ENCODE measurements at regions not wholly inside any gene's neighbourhood (a gene's known extent, or its start where the extent isn't known, plus 50 kb on each side); places are given as distances from the start of the nearest gene placed in this dataset.

- Histone ChIP-seq H3K4me1 (ENCODE audit: insufficient read depth, low read length) (no peaks in the 10 kb centered on the region), H3K4me3 (ENCODE audit: low read length) (no peak overlapping the region), H3K9me3 (ENCODE audit: low read length) (no peaks in the 10 kb centered on the region), H3K27me3 (ENCODE audit: insufficient read depth, low read length) (no peaks in the 10 kb centered on the region), H2AFZ (ENCODE audit: low read depth, low read length) (no peak overlapping the region), H3K36me3 (ENCODE audit: insufficient read depth, low read length) (no peaks in the 10 kb centered on the region)
Observed at GRCh38 chr4:106753426-106753825, 282.7 kb downstream of the DKK2 start.

GRCh38 chr4:106746451-106746850, 289.7 kb downstream of the DKK2 start:
- no peaks in the 10 kb centered on the region for H3K4me1 ChIP-seq (ENCODE audit: insufficient read depth, low read length)
- H3K4me3 ChIP-seq (ENCODE audit: low read length) = no peak overlapping the region
- H2AFZ ChIP-seq (ENCODE audit: low read depth, low read length) = no peak overlapping the region
- H3K9me3 ChIP-seq (ENCODE audit: low read length) = no peaks in the 10 kb centered on the region
- H3K36me3 ChIP-seq (ENCODE audit: insufficient read depth, low read length) = no peaks in the 10 kb centered on the region
- no peaks in the 10 kb centered on the region for H3K27me3 ChIP-seq (ENCODE audit: insufficient read depth, low read length)

GRCh38 chr4:106738121-106738520, 298.0 kb downstream of the DKK2 start:
- H3K9me3 ChIP-seq (ENCODE audit: low read length) = no peaks in the 10 kb centered on the region
- no peaks in the 10 kb centered on the region for H3K27me3 ChIP-seq (ENCODE audit: insufficient read depth, low read length)

GRCh38 chr4:106718548-106718947, 317.6 kb downstream of the DKK2 start:
- H3K36me3 ChIP-seq (ENCODE audit: insufficient read depth, low read length) = no peaks in the 10 kb centered on the region
- no peak overlapping the region for H2AFZ ChIP-seq (ENCODE audit: low read depth, low read length)
- no peak overlapping the region for H3K4me3 ChIP-seq (ENCODE audit: low read length)
- H3K4me1 ChIP-seq (ENCODE audit: insufficient read depth, low read length) = no peaks in the 10 kb centered on the region
- no peaks in the 10 kb centered on the region for H3K9me3 ChIP-seq (ENCODE audit: low read length)
- H3K27me3 ChIP-seq (ENCODE audit: insufficient read depth, low read length) = no peaks in the 10 kb centered on the region

More at GRCh38 chr4:106738121-106738520, 298.0 kb downstream of the DKK2 start:
- H3K36me3 ChIP-seq (ENCODE audit: insufficient read depth, low read length) = no peaks in the 10 kb centered on the region
- no peaks in the 10 kb centered on the region for H3K4me1 ChIP-seq (ENCODE audit: insufficient read depth, low read length)
- H2AFZ ChIP-seq (ENCODE audit: low read depth, low read length) = no peak overlapping the region
- no peak overlapping the region for H3K4me3 ChIP-seq (ENCODE audit: low read length)

- H3K4me1 ChIP-seq (ENCODE audit: insufficient read depth, low read length) = no peaks in the 10 kb centered on the region
- H3K9me3 ChIP-seq (ENCODE audit: low read length) = no peaks in the 10 kb centered on the region
- H2AFZ ChIP-seq (ENCODE audit: low read depth, low read length) = no peak overlapping the region
- no peaks in the 10 kb centered on the region for H3K27me3 ChIP-seq (ENCODE audit: insufficient read depth, low read length)
- no peaks in the 10 kb centered on the region for H3K36me3 ChIP-seq (ENCODE audit: insufficient read depth, low read length)
- H3K4me3 ChIP-seq (ENCODE audit: low read length) = no peak overlapping the region
Observed at GRCh38 chr4:106717091-106717490, 319.0 kb downstream of the DKK2 start.

GRCh38 chr4:106715825-106716224, 320.3 kb downstream of the DKK2 start:
- no peaks in the 10 kb centered on the region for H3K9me3 ChIP-seq (ENCODE audit: low read length)

GRCh38 chr4:106708464-106708816, 327.7 kb downstream of the DKK2 start:
- Histone ChIP-seq H3K4me3 (ENCODE audit: low read length) (no peak overlapping the region), H3K9me3 (ENCODE audit: low read length) (no peaks in the 10 kb centered on the region), H2AFZ (ENCODE audit: low read depth, low read length) (no peak overlapping the region), H3K36me3 (ENCODE audit: insufficient read depth, low read length) (no peaks in the 10 kb centered on the region), H3K27me3 (ENCODE audit: insufficient read depth, low read length) (no peaks in the 10 kb centered on the region), H3K4me1 (ENCODE audit: insufficient read depth, low read length) (no peaks in the 10 kb centered on the region)

More at GRCh38 chr4:106715825-106716224, 320.3 kb downstream of the DKK2 start:
- H3K36me3 ChIP-seq (ENCODE audit: insufficient read depth, low read length) = no peaks in the 10 kb centered on the region
- no peaks in the 10 kb centered on the region for H3K27me3 ChIP-seq (ENCODE audit: insufficient read depth, low read length)
- H3K4me1 ChIP-seq (ENCODE audit: insufficient read depth, low read length) = no peaks in the 10 kb centered on the region
- H2AFZ ChIP-seq (ENCODE audit: low read depth, low read length) = no peak overlapping the region
- H3K4me3 ChIP-seq (ENCODE audit: low read length) = no peak overlapping the region

- no peaks in the 10 kb centered on the region for H3K27me3 ChIP-seq (ENCODE audit: insufficient read depth, low read length)
- no peak overlapping the region for H2AFZ ChIP-seq (ENCODE audit: low read depth, low read length)
- no peaks in the 10 kb centered on the region for H3K9me3 ChIP-seq (ENCODE audit: low read length)
- H3K36me3 ChIP-seq (ENCODE audit: insufficient read depth, low read length) = no peaks in the 10 kb centered on the region
- no peaks in the 10 kb centered on the region for H3K4me1 ChIP-seq (ENCODE audit: insufficient read depth, low read length)
- H3K4me3 ChIP-seq (ENCODE audit: low read length) = no peak overlapping the region
Observed at GRCh38 chr4:106707776-106708463, 328.2 kb downstream of the DKK2 start.

- H3K9me3 ChIP-seq (ENCODE audit: low read length) = no peaks in the 10 kb centered on the region
- no peaks in the 10 kb centered on the region for H3K36me3 ChIP-seq (ENCODE audit: insufficient read depth, low read length)
- H2AFZ ChIP-seq (ENCODE audit: low read depth, low read length) = no peak overlapping the region
- H3K27me3 ChIP-seq (ENCODE audit: insufficient read depth, low read length) = no peaks in the 10 kb centered on the region
- H3K4me3 ChIP-seq (ENCODE audit: low read length) = no peak overlapping the region
- no peaks in the 10 kb centered on the region for H3K4me1 ChIP-seq (ENCODE audit: insufficient read depth, low read length)
Observed at GRCh38 chr4:106704253-106704870, 331.8 kb downstream of the DKK2 start.

- no peaks in the 10 kb centered on the region for H3K9me3 ChIP-seq (ENCODE audit: low read length)
- no peak overlapping the region for H3K4me3 ChIP-seq (ENCODE audit: low read length)
- no peaks in the 10 kb centered on the region for H3K27me3 ChIP-seq (ENCODE audit: insufficient read depth, low read length)
- H2AFZ ChIP-seq (ENCODE audit: low read depth, low read length) = no peak overlapping the region
- H3K4me1 ChIP-seq (ENCODE audit: insufficient read depth, low read length) = no peaks in the 10 kb centered on the region
- H3K36me3 ChIP-seq (ENCODE audit: insufficient read depth, low read length) = no peaks in the 10 kb centered on the region
Observed at GRCh38 chr4:106700321-106700720, 331.7 kb upstream of the GIMD1 start.

- Histone ChIP-seq H3K36me3 (ENCODE audit: insufficient read depth, low read length) (no peaks in the 10 kb centered on the region), H2AFZ (ENCODE audit: low read depth, low read length) (no peak overlapping the region), H3K9me3 (ENCODE audit: low read length) (no peaks in the 10 kb centered on the region), H3K27me3 (ENCODE audit: insufficient read depth, low read length) (no peaks in the 10 kb centered on the region), H3K4me3 (ENCODE audit: low read length) (no peak overlapping the region), H3K4me1 (ENCODE audit: insufficient read depth, low read length) (no peaks in the 10 kb centered on the region)
Observed at GRCh38 chr4:106698621-106699195, 330.1 kb upstream of the GIMD1 start.

- Histone ChIP-seq H3K27me3 (ENCODE audit: insufficient read depth, low read length) (no peaks in the 10 kb centered on the region), H3K9me3 (ENCODE audit: low read length) (no peaks in the 10 kb centered on the region), H3K36me3 (ENCODE audit: insufficient read depth, low read length) (no peaks in the 10 kb centered on the region), H3K4me3 (ENCODE audit: low read length) (no peak overlapping the region), H2AFZ (ENCODE audit: low read depth, low read length) (no peak overlapping the region), H3K4me1 (ENCODE audit: insufficient read depth, low read length) (no peaks in the 10 kb centered on the region)
Observed at GRCh38 chr4:106695501-106696262, 327.1 kb upstream of the GIMD1 start.

GRCh38 chr4:106694232-106694631, 325.7 kb upstream of the GIMD1 start:
- Histone ChIP-seq H3K4me1 (ENCODE audit: insufficient read depth, low read length) (no peaks in the 10 kb centered on the region), H3K27me3 (ENCODE audit: insufficient read depth, low read length) (no peaks in the 10 kb centered on the region), H2AFZ (ENCODE audit: low read depth, low read length) (no peak overlapping the region), H3K36me3 (ENCODE audit: insufficient read depth, low read length) (no peaks in the 10 kb centered on the region), H3K9me3 (ENCODE audit: low read length) (no peaks in the 10 kb centered on the region), H3K4me3 (ENCODE audit: low read length) (no peak overlapping the region)

Measured in neuron (in vitro differentiated cells).